Chondrocyte (in vitro differentiated cells): ENCODE measurements at regions not wholly inside any gene's neighbourhood (a gene's known extent, or its start where the extent isn't known, plus 50 kb on each side); places are given as distances from the start of the nearest gene placed in this dataset.

Experiments
- DNase-seq: peaks from one replicate; pipeline ENCODE4 v3.0.0; 2021; ENCODE audit warnings: mixed read lengths, low spot score
- H3K27ac Mint-ChIP-seq: one replicate; pipeline ENCODE4 v1.8.0; 2021; ENCODE audit warnings: mild to moderate bottlenecking, moderate library complexity, mixed read lengths; ENCODE audit not compliant: unreplicated experiment
- H3K27me3 Mint-ChIP-seq: 2 replicates; pipeline ENCODE4 v1.8.0; 2021; ENCODE audit warnings: low read depth, mixed read lengths
- H3K36me3 Mint-ChIP-seq: 2 replicates; pipeline ENCODE4 v1.8.0; 2021; ENCODE audit warnings: low read depth, mixed read lengths
- H3K4me1 Mint-ChIP-seq: 2 replicates; pipeline ENCODE4 v1.8.0; 2021; ENCODE audit warnings: low read depth, mild to moderate bottlenecking, mixed read lengths
- H3K4me3 Mint-ChIP-seq: one replicate; pipeline ENCODE4 v1.8.0; 2021; ENCODE audit warnings: mild to moderate bottlenecking, moderate library complexity, mixed read lengths; ENCODE audit not compliant: unreplicated experiment
- H3K9me3 Mint-ChIP-seq: 2 replicates; pipeline ENCODE4 v1.8.0; 2021; ENCODE audit warnings: low read depth, mixed read lengths
- CTCF ChIP-seq: fragments of 200-600 bp; sonication (generic); IDR thresholded peaks from 2 replicates; pipeline ENCODE4 v1.5.0; 2021; ENCODE audit warnings: antibody characterized with exemption, mild to moderate bottlenecking, moderate library complexity

GRCh38 chr13:26927511-26927910 is 166.9 kb upstream of the GPR12 start:
- Mint-ChIP-seq H3K36me3 (no peaks in the 10 kb centered on the region), H3K4me3 (no peak overlapping the region), H3K27me3 (peaks cover 25% of the 10 kb centered on the region), H3K27ac (no peak overlapping the region), H3K9me3 (no peaks in the 10 kb centered on the region), H3K4me1 (peaks cover 16% of the 10 kb centered on the region)
- no peak for DNase-seq
- no peak for TF ChIP-seq CTCF

GRCh38 chr13:26926371-26926770 is 165.8 kb upstream of the GPR12 start:
- no peak overlapping the region for H3K27ac Mint-ChIP-seq
- no peaks in the 10 kb centered on the region for H3K9me3 Mint-ChIP-seq
- TF ChIP-seq CTCF = no peak
- no peak overlapping the region for H3K4me3 Mint-ChIP-seq
- H3K27me3 Mint-ChIP-seq = peaks cover 29% of the 10 kb centered on the region
- H3K4me1 Mint-ChIP-seq = peaks cover 16% of the 10 kb centered on the region
- H3K36me3 Mint-ChIP-seq = no peaks in the 10 kb centered on the region
- no peak for DNase-seq

GRCh38 chr13:26923824-26924605 is 163.4 kb upstream of the GPR12 start:
- no peak for DNase-seq
- Mint-ChIP-seq H3K9me3 (no peaks in the 10 kb centered on the region), H3K27ac (no peak overlapping the region), H3K36me3 (no peaks in the 10 kb centered on the region), H3K27me3 (peaks cover 39% of the 10 kb centered on the region), H3K4me1 (peaks cover 11% of the 10 kb centered on the region), H3K4me3 (no peak overlapping the region)
- no peak for TF ChIP-seq CTCF

GRCh38 chr13:26921918-26922317 is 161.3 kb upstream of the GPR12 start:
- H3K9me3 Mint-ChIP-seq = no peaks in the 10 kb centered on the region
- no peaks in the 10 kb centered on the region for H3K36me3 Mint-ChIP-seq
- H3K4me3 Mint-ChIP-seq = no peak overlapping the region
- peaks cover 35% of the 10 kb centered on the region for H3K27me3 Mint-ChIP-seq
- H3K27ac Mint-ChIP-seq = no peak overlapping the region
- no peak for TF ChIP-seq CTCF
- peaks cover 11% of the 10 kb centered on the region for H3K4me1 Mint-ChIP-seq
- DNase-seq = no peak

GRCh38 chr13:26920614-26921355 is 160.2 kb upstream of the GPR12 start:
- H3K27ac Mint-ChIP-seq = no peak overlapping the region
- TF ChIP-seq CTCF = no peak
- peaks cover 26% of the 10 kb centered on the region for H3K27me3 Mint-ChIP-seq
- peaks cover 11% of the 10 kb centered on the region for H3K4me1 Mint-ChIP-seq
- H3K4me3 Mint-ChIP-seq = no peak overlapping the region
- H3K36me3 Mint-ChIP-seq = no peaks in the 10 kb centered on the region
- no peak for DNase-seq
- H3K9me3 Mint-ChIP-seq = no peaks in the 10 kb centered on the region
